HG02973 (cell line): ENCODE measurements at regions not wholly inside any gene's neighbourhood (a gene's known extent, or its start where the extent isn't known, plus 50 kb on each side); places are given as distances from the start of the nearest gene placed in this dataset.

Experiments
- ATAC-seq: cut with Tn5 transposase; IDR thresholded peaks from one replicate; pipeline ENCODE4 v1.9.1; 2021; ENCODE audit warnings: moderate library complexity; ENCODE audit not compliant: unreplicated experiment

GRCh38 chr18:46425511-46425910, 231.5 kb downstream of the LOXHD1 start:
- ATAC-seq = no peak

- ATAC-seq = no peak
Measured at GRCh38 chr18:46426021-46426678, 230.9 kb downstream of the LOXHD1 start.

GRCh38 chr18:46426679-46427047, 230.4 kb downstream of the LOXHD1 start:
- ATAC-seq = no peak
